ENCODE measurements at regions not wholly inside any gene's neighbourhood (a gene's known extent, or its start where the extent isn't known, plus 50 kb on each side); places are given as distances from the start of the nearest gene placed in this dataset.

DNA sequence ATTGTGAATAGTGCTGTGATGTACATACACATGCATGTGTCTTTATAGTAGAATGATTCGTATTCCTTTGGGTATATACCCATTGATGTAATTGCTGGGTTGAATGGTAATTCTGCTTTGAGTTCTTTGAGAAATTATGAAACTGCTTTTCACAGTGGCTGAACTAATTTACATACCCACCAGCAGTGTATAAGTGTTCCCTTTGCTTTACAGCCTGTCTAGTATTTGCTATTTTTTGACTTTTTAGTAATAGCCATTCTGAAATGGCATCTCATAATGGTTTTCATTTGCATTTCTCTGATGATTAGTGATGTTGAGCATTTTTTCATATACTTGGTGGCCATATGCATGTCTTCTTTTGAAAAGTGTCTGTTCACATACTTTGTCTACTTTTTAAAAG, 54.5 kb upstream of the FAM78B start:
- in situ Hi-C loops (cut with HindIII; ENCODE audit: low sequenced_read_pairs), result no loop called here

GRCh38 chr1:166233750-166234366, 67.1 kb upstream of the FAM78B start:
- in situ Hi-C loops (cut with HindIII; ENCODE audit: low sequenced_read_pairs), result no loop called here

- in situ Hi-C loops (cut with HindIII; ENCODE audit: low sequenced_read_pairs), result no loop called here
Measured at GRCh38 chr1:166235728-166236127, 68.9 kb upstream of the FAM78B start.

DNA sequence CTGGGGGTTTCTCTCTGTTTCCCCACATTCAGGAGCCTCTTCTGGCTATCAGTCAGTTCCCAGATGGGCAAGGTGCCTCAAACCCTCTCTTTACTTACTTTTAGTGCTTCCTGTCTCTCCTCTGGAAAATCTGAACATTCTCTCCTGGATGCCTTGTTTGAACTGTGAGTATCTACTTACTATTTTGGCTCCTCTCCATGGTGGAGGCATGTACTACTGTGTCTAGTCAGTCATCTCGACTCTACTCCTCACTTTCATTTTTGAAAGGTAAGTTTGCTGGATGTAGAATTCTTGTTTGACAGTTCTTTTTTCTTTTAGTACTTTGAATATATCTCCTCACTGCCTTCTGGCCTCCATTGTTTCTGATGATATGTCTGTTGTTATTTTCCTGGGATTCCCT, 70.9 kb upstream of the FAM78B start:
- in situ Hi-C loops (cut with HindIII; ENCODE audit: low sequenced_read_pairs), result no loop called here

DNA sequence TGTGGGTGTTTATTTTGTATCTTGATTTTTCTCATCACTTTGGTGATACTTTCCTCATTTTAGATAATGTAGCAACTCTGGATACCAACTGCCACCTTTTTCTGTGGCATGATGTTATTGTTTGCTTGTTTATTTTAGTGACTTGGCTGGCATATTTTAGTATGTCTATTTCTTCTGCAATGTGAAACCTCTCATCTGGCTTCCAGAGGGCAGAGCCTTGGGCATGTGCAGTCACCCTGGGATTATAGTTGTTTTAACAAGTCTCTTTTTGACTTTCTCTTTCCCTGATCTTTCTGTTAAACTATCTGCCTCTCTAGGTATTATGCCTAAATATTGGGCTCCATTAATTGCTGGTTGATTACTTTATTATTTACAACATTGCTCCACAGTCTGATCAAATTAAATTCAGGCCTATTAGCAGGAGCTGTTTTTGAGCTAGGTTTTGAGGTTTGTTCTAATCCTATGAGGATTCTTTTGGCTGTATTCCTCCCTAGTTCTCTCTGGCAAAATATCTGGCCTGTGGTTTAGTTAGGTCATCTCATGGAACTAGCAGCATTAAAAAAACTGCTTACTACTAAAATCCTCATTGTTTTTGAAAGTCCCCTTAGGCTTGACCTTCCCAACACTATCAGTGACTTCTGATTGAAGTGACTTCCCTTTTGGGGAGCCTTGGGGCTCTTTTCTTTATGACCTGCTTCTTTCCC, 86.4 kb upstream of the FAM78B start:
- in situ Hi-C loops (cut with HindIII; ENCODE audit: low sequenced_read_pairs), result no loop called here

GRCh38 chr1:166258017-166258416, 91.2 kb upstream of the FAM78B start:
- in situ Hi-C loops (cut with HindIII; ENCODE audit: low sequenced_read_pairs), result no loop called here

- in situ Hi-C loops (cut with HindIII; ENCODE audit: low sequenced_read_pairs), result no loop called here
Measured at GRCh38 chr1:166261511-166261910, 94.7 kb upstream of the FAM78B start.

DNA sequence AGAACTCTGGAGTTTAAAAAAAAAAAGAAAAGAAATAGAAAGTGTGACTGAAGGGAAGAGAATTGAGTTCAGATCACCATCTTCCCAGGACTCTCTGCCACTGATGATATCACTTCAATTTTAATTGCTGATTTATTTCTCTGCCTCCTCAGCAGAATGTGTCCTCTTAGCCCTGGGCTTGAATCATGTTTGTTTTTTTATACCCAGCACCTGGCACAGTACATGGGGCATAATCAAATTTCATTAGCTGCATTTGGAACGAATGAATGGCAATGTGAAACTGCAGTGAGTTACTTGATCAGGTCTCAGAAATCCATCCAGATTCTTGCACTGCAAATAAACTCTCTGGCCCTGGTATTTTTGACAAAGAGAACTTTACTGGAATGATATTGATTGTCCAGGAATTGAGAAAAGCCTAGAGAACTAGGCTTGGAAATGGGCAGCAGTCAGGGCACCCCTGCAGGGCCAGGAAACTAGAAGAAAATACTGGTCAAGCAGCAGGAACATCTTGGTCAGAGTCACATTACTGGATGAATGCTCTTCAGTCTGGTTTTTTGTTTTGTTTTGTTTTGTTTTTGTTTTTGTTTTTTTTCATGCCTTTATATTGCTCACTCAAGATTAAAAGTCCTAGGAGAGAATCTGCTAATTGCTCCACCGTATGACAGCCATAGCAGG, 103.8 kb upstream of the FAM78B start:
- in situ Hi-C loops (cut with HindIII; ENCODE audit: low sequenced_read_pairs), result no loop called here

DNA sequence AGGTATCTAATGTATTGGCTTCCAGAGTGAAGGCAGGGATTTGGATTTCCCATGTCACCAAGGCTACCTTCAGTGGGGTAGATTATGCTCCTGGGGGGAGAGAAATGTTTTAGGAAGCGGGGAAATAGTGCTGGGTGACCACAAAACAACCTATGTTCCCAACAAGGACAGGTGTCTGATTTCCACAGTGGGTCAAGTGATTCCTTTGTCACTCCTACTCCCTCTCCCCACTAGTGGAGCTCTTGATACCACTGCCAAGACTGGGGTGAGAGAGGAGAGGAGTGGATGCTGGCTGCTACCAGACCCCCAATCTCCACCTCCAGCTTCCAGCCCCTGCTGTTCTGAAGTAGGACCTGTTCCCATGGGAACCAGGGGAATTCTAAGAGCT, 104.3 kb upstream of the FAM78B start:
- in situ Hi-C loops (cut with HindIII; ENCODE audit: low sequenced_read_pairs), result no loop called here

GRCh38 chr1:166272155-166272554, 105.4 kb upstream of the FAM78B start:
- in situ Hi-C loops (cut with HindIII; ENCODE audit: low sequenced_read_pairs), result no loop called here

DNA sequence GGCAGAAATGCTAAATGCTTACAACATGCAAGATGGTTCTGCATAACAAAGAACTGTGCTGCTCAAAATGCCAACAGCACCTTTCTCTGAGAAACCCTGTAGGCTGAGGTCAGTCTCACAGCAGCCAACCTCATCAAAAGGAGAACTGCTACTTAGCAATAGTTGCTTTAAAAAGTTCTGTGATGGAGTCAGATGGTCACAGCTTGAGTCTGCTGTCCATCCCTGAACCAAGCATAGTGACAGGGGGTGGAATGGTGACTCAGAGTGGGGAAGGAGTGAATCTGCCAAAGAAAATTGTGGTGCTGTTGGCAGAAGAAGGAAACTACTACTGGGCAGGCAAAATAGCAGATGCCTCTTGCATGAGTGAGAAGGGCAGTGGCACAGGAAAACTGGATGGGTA, 106.0 kb upstream of the FAM78B start:
- in situ Hi-C loops (cut with HindIII; ENCODE audit: low sequenced_read_pairs), result no loop called here

- in situ Hi-C loops (cut with HindIII; ENCODE audit: low sequenced_read_pairs), result no loop called here
Measured at GRCh38 chr1:166273618-166274017, 106.8 kb upstream of the FAM78B start.

- in situ Hi-C loops (cut with HindIII; ENCODE audit: low sequenced_read_pairs), result no loop called here
Measured at GRCh38 chr1:166282391-166283137, 115.8 kb upstream of the FAM78B start.

DNA sequence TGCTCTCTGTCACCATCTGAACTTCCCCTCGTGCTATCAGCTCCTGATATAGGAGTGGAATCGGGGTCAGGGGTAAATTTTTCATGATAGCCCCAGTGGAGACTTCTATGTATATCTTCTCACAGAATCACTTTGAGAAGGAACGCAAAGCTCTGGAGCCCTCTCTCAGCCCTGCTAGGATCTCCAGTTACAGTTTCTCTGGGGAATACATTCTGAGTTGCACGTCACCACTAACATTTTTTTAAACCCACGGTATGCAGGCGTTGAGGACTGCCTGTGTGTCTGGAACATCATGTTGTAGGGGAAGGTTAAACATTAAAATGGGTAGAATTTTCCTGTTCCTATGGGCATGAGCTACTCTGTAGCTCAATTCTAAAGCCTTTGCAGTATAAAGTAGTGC, 116.4 kb upstream of the FAM78B start:
- in situ Hi-C loops (cut with HindIII; ENCODE audit: low sequenced_read_pairs), result no loop called here

DNA sequence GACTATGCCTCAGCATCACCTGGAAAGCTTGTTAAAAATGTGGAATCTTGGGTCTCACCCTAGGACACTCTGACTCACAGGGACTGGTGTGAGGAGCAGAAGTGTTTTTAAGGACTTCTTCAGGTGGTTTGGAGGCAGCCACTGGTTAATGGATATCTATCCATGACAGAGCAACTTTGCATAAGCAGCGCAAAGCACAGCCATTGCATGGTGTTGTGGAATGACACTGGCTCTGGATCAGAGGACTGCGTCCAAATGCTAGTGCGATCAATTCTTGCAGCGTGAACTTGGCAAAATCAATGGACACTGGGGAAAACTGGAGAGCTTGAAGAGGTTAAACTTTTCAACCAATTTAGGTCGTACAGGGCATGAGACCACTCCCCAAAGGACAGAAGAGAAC, 116.8 kb upstream of the FAM78B start:
- in situ Hi-C loops (cut with HindIII; ENCODE audit: low sequenced_read_pairs), result no loop called here

DNA sequence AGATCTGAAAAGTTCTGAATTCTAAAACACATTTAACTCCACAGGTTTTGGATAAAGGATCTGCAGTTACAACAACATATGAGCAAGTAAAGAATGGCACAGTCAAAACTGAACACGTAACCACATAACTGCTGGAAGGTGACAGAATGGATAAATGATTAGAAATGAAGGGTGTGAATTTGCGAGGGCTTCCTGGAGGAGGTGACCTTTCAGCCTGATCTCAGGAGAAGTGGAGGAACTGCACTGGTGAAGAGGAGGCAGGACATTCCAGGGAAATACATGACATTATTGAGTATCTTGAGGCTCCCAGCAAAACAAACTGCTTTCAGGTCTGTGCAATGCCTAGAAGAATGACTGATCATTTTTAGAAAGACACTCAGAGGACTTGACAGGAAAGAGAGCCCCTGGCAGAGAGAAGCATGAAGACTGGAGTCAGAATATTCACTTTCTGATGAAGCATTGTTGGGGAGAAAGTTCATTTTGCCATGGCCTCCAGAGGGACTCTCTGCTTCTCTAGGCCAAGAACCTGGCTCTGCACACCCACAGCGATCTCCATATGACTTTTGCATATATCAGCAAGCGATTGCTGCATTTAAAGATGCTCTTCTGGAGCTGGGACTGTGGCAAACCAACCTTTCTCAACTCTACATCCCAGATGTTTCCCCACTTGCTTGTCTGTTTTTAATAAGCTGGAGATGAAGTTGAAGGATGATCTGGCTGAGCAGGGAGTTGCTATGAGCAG, 122.7 kb upstream of the FAM78B start:
- in situ Hi-C loops (cut with HindIII; ENCODE audit: low sequenced_read_pairs), result no loop called here

GRCh38 chr1:166295656-166296055, 128.9 kb upstream of the FAM78B start:
- in situ Hi-C loops (cut with HindIII; ENCODE audit: low sequenced_read_pairs), result no loop called here

DNA sequence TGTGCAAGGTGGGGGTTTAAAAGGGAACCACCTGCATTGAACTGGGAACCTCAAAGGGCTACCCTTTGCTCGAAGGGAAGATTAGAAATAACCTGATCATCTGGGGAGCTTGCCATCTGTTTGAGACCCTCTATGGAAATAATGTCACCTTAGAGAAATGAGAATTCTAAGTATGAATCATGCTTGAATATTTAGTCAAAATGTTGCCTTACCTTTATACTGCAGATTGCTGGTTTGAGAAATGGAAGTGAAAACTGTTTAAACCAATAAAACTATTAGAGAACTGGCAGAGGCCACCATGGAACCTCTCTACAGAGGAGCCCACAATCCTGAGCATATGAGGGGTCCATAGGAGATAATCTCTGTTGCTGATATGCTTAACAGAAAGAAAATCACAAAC, 131.2 kb upstream of the FAM78B start:
- in situ Hi-C loops (cut with HindIII; ENCODE audit: low sequenced_read_pairs), result no loop called here

- in situ Hi-C loops (cut with HindIII; ENCODE audit: low sequenced_read_pairs), result no loop called here
Measured at GRCh38 chr1:166300767-166301166, 134.0 kb upstream of the FAM78B start.

GRCh38 chr1:166302989-166303758, 136.4 kb upstream of the FAM78B start:
- in situ Hi-C loops (cut with HindIII; ENCODE audit: low sequenced_read_pairs), result no loop called here

Measured in DLD1 (cell line).